HCT116 (cell line): ENCODE measurements at regions not wholly inside any gene's neighbourhood (a gene's known extent, or its start where the extent isn't known, plus 50 kb on each side); places are given as distances from the start of the nearest gene placed in this dataset.

ENCODE experiments used
- ATAC-seq: fragments of 200-7000 bp; cut with Tn5 transposase; 2 replicates; pipeline ENCODE4 v1.9.1; 2020; ENCODE audit warnings: mild to moderate bottlenecking, moderate library complexity
- BruUV-seq: library from RNA; stranded (reverse); fragments of 400-500 nt; replicated peaks from 2 replicates; lab custom pipeline; 2021; lab: Mats Ljungman, UMichigan
- CTCF ChIA-PET: fragments of 300-600 bp; sonication (Branson Sonifier 250); formaldehyde crosslinking; loops from one replicate; lab custom pipeline; 2021; ENCODE audit warnings: antibody characterized with exemption; lab: Charles Lee
- POLR2A ChIA-PET: fragments of 300-600, 350-600 bp; sonication (Branson Sonifier 250); formaldehyde crosslinking; loops from one replicate; lab custom pipeline; 2021; ENCODE audit warnings: antibody characterized with exemption; lab: Charles Lee
- RAD21 ChIA-PET, 2 experiments: fragments of 300-600 bp; sonication (Branson Sonifier 250); formaldehyde crosslinking; loops; one replicate each; lab custom pipeline; 2023; ENCODE audit warnings: low total read pairs in 2 of 2; ENCODE audit not compliant: uncharacterized antibody in 2 of 2, unreplicated experiment in 2 of 2, low non-redundant PET in 1 of 2; lab: Charles Lee
- DNase-seq: peaks from one replicate; pipeline ENCODE4 v3.0.0-alpha.2; 2010; ENCODE audit warnings: low read depth, low spot score
- H2AFZ ChIP-seq: fragments of 200-600 bp; shearing (Covaris generic), sonication (generic); 2 replicates; pipeline ENCODE4 v1.6.1; 2017; ENCODE audit warnings: low read depth, mixed run types, mixed read lengths, antibody characterized with exemption, low read length; ENCODE audit not compliant: poor library complexity, severe bottlenecking
- H3K27ac ChIP-seq: 2 replicates; pipeline ENCODE4 v1.5.1; 2012; ENCODE audit warnings: low read depth, low read length
- H3K27me3 ChIP-seq: fragments of 200-600 bp; sonication (generic); 2 replicates; pipeline ENCODE4 v1.6.1; 2016; ENCODE audit warnings: mixed run types, low read length, mixed read lengths; ENCODE audit not compliant: insufficient read depth
- H3K36me3 ChIP-seq, 2 experiments: fragments of 200-500 bp in 1 of 2; fragments of 200-600 bp in 1 of 2; sonication (Bioruptor generic) in 1 of 2; sonication (generic) in 1 of 2; 2 replicates each; pipeline versions ENCODE4 v1.5.1 to v1.6.1; 2014 to 2016; ENCODE audit warnings: low read length in 2 of 2, inconsistent platforms in 1 of 2, mixed read lengths in 1 of 2, mixed run types in 1 of 2; ENCODE audit not compliant: insufficient read depth in 2 of 2, control insufficient read depth in 1 of 2
- H3K4me1 ChIP-seq, 2 experiments: fragments of 200-600 bp in 1 of 2; sonication (generic) in 1 of 2; 2 replicates each; pipeline versions ENCODE4 v1.5.1 to v1.6.1; 2012 to 2017; ENCODE audit warnings: low read length in 2 of 2, inconsistent platforms in 1 of 2, mild to moderate bottlenecking in 1 of 2, mixed read lengths in 1 of 2, mixed run types in 1 of 2, moderate library complexity in 1 of 2; ENCODE audit not compliant: insufficient read depth in 2 of 2, control insufficient read depth in 1 of 2
- H3K4me2 ChIP-seq: fragments of 200-600 bp; sonication (generic); 2 replicates; pipeline ENCODE4 v1.6.1; 2017; ENCODE audit warnings: mixed run types, low read length, mixed read lengths
- H3K4me3 ChIP-seq, 2 experiments: fragments of 200-600 bp in 1 of 2; sonication (generic) in 1 of 2; replicated peaks in 1 of 2; 2 replicates each; pipeline ENCODE4 v1.5.1; 2011 to 2016; ENCODE audit warnings: low read length in 2 of 2, control low read depth in 1 of 2, low read depth in 1 of 2, mild to moderate bottlenecking in 1 of 2, mixed read lengths in 1 of 2, mixed run types in 1 of 2
- H3K79me2 ChIP-seq: fragments of 200-600 bp; sonication (generic); 2 replicates; pipeline ENCODE4 v1.6.1; 2017; ENCODE audit warnings: mild to moderate bottlenecking, mixed run types, low read length, moderate library complexity, mixed read lengths; ENCODE audit not compliant: insufficient read depth
- H3K9ac ChIP-seq: fragments of 200-600 bp; sonication (generic); 2 replicates; pipeline ENCODE4 v1.6.1; 2016; ENCODE audit warnings: low read length, mixed read lengths
- H3K9me2 ChIP-seq: fragments of 200-600 bp; sonication (generic), shearing (Covaris generic); 2 replicates; pipeline ENCODE4 v1.6.1; 2017; ENCODE audit warnings: mixed run types, mild to moderate bottlenecking, moderate library complexity; ENCODE audit not compliant: insufficient read depth
- H3K9me3 ChIP-seq, 2 experiments: fragments of 200-500 bp in 1 of 2; fragments of 200-600 bp in 1 of 2; sonication (Bioruptor generic) in 1 of 2; sonication (generic) in 1 of 2; 2 replicates each; pipeline ENCODE4 v1.6.1; 2014 to 2017; ENCODE audit warnings: low read length in 2 of 2, mixed read lengths in 2 of 2, inconsistent platforms in 1 of 2, low read depth in 1 of 2, mild to moderate bottlenecking in 1 of 2, mixed run types in 1 of 2, moderate library complexity in 1 of 2; ENCODE audit not compliant: control insufficient read depth in 1 of 2, insufficient read depth in 1 of 2
- H4K20me1 ChIP-seq: fragments of 200-600 bp; sonication (generic), shearing (Covaris generic); 2 replicates; pipeline ENCODE4 v1.6.1; 2017; ENCODE audit warnings: mixed run types, mild to moderate bottlenecking, moderate library complexity; ENCODE audit not compliant: insufficient read depth
- ELF1 ChIP-seq: IDR thresholded peaks from 2 replicates; pipeline ENCODE4 v1.6.1; 2012; ENCODE audit warnings: low read depth, borderline replicate concordance
- EZH2 ChIP-seq: fragments of 200-600 bp; sonication (generic); IDR thresholded peaks from 2 replicates; pipeline ENCODE4 v1.6.1; 2017; ENCODE audit warnings: antibody characterized with exemption, mixed run types
- JUND ChIP-seq: IDR thresholded peaks from 2 replicates; pipeline ENCODE4 v1.6.1; 2012
- POLR2A ChIP-seq: IDR thresholded peaks from 2 replicates; pipeline ENCODE4 v1.7.0; 2011; ENCODE audit warnings: borderline replicate concordance; ENCODE audit not compliant: insufficient read depth, insufficient read length; ENCODE audit errors: extremely low read depth
- TCF7L2 ChIP-seq: IDR thresholded peaks from 2 replicates; pipeline ENCODE4 v1.7.0; 2011; ENCODE audit warnings: borderline replicate concordance, inconsistent platforms; ENCODE audit not compliant: insufficient read depth, insufficient read length; ENCODE audit errors: extremely low read depth
- YY1 ChIP-seq: IDR thresholded peaks from 2 replicates; pipeline ENCODE4 v1.6.1; 2011; ENCODE audit warnings: low read length, low read depth, moderate library complexity, mild to moderate bottlenecking; ENCODE audit not compliant: insufficient replicate concordance; ENCODE audit errors: extremely low read depth
- ZFX ChIP-seq: fragments of 450-650 bp; IDR thresholded peaks from 2 replicates; pipeline ENCODE4 v1.6.1; 2017
- intact Hi-C: fragments of 100-400 bp; cut with micrococcal nuclease; formaldehyde crosslinking; loops from 2 replicates; pipeline ENCODE4 v1.10.0; 2022
- TF ChIP-seq, protein P1 (sequence below): IDR thresholded peaks from 2 replicates; pipeline ENCODE4 v1.6.1; 2011; ENCODE audit warnings: mild to moderate bottlenecking, low read length, moderate library complexity; ENCODE audit not compliant: insufficient replicate concordance; ENCODE audit errors: extremely low read depth
- TF ChIP-seq, protein P2 (sequence below): IDR thresholded peaks from 2 replicates; pipeline ENCODE4 v1.6.1; 2012
- TF ChIP-seq, protein P3 (sequence below), 3 experiments: fragments of 200-600 bp in 1 of 3; sonication (generic) in 1 of 3; IDR thresholded peaks in 2 of 3; conservative IDR thresholded peaks in 1 of 3; 2 replicates each; pipeline ENCODE4 v1.5.1; 2012 to 2017; ENCODE audit warnings: low read depth in 2 of 3, low read length in 2 of 3, antibody characterized with exemption in 1 of 3, borderline replicate concordance in 1 of 3, control low read depth in 1 of 3, mild to moderate bottlenecking in 1 of 3, mixed read lengths in 1 of 3, mixed run types in 1 of 3, moderate library complexity in 1 of 3; ENCODE audit not compliant: insufficient read depth in 1 of 3

GRCh38 chr4:36944232-36944631 is 300.3 kb upstream of the NWD2 start:
- Histone ChIP-seq H3K9ac (no peak overlapping the region), H3K9me2 (no peaks in the 10 kb centered on the region), H3K4me1 (no peaks in the 10 kb centered on the region), H3K36me3 (no peaks in the 10 kb centered on the region), H3K9me3 (no peaks in the 10 kb centered on the region), H3K27me3 (no peaks in the 10 kb centered on the region), H3K27ac (no peak overlapping the region), H2AFZ (no peak overlapping the region), H3K79me2 (no peaks in the 10 kb centered on the region), H4K20me1 (no peaks in the 10 kb centered on the region), H3K4me3 (no peak overlapping the region), H3K4me2 (no peak overlapping the region)
- TF ChIP-seq TCF7L2 (no peak), ELF1 (no peak), ZFX (no peak), JUND (no peak), EZH2 (no peak), POLR2A (no peak), YY1 (no peak)
- TF ChIP-seq, protein P1, sequence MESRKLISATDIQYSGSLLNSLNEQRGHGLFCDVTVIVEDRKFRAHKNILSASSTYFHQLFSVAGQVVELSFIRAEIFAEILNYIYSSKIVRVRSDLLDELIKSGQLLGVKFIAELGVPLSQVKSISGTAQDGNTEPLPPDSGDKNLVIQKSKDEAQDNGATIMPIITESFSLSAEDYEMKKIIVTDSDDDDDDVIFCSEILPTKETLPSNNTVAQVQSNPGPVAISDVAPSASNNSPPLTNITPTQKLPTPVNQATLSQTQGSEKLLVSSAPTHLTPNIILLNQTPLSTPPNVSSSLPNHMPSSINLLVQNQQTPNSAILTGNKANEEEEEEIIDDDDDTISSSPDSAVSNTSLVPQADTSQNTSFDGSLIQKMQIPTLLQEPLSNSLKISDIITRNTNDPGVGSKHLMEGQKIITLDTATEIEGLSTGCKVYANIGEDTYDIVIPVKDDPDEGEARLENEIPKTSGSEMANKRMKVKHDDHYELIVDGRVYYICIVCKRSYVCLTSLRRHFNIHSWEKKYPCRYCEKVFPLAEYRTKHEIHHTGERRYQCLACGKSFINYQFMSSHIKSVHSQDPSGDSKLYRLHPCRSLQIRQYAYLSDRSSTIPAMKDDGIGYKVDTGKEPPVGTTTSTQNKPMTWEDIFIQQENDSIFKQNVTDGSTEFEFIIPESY = no peak
- TF ChIP-seq, protein P2, sequence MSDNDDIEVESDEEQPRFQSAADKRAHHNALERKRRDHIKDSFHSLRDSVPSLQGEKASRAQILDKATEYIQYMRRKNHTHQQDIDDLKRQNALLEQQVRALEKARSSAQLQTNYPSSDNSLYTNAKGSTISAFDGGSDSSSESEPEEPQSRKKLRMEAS = no peak
- TF ChIP-seq, protein P3, sequence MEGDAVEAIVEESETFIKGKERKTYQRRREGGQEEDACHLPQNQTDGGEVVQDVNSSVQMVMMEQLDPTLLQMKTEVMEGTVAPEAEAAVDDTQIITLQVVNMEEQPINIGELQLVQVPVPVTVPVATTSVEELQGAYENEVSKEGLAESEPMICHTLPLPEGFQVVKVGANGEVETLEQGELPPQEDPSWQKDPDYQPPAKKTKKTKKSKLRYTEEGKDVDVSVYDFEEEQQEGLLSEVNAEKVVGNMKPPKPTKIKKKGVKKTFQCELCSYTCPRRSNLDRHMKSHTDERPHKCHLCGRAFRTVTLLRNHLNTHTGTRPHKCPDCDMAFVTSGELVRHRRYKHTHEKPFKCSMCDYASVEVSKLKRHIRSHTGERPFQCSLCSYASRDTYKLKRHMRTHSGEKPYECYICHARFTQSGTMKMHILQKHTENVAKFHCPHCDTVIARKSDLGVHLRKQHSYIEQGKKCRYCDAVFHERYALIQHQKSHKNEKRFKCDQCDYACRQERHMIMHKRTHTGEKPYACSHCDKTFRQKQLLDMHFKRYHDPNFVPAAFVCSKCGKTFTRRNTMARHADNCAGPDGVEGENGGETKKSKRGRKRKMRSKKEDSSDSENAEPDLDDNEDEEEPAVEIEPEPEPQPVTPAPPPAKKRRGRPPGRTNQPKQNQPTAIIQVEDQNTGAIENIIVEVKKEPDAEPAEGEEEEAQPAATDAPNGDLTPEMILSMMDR (IDR thresholded peaks at IDR 0.05 in 2 of 3, conservative IDR thresholded peaks at IDR 0.05 in 1 of 3; ENCODE audit: borderline replicate concordance in 1 of 3, insufficient read depth in 1 of 3, low read depth in 2 of 3, low read length in 2 of 3) = no peak
- ChIA-PET RAD21 (no interaction called here), CTCF (no interaction called here), POLR2A (no interaction called here)
- DNase-seq (no peak), ATAC-seq (no peak)
- intact Hi-C loops = no loop called here
- no TSS peak for BruUV-seq
